ENCODE measurements at regions not wholly inside any gene's neighbourhood (a gene's known extent, or its start where the extent isn't known, plus 50 kb on each side); places are given as distances from the start of the nearest gene placed in this dataset.
"Not testable (repeated sequence)": the region's sequence is repeated elsewhere in the genome, so short reads cannot be mapped to it uniquely, and the experiment has no call there.

DNA sequence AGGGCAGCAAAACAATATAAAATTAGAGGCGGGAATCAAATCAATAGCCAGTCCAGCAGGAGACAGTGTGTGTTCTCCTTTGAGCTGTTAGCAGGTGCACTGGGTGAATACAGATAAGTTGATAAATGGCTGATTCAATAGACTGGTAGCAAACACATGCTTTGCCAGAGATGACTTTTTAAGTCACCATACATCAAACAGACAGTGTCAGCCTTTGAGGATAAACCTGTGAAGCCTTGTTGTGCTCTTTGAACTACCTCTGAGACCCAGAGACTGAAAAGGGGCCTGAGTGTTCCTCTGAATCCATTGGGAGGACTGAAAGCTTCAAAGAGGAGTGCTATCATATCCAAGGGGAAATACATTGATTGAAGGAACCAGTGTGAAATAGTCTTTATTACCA lies 301.9 kb downstream of the RASEF start:
- DNase-seq, result no peak

DNA sequence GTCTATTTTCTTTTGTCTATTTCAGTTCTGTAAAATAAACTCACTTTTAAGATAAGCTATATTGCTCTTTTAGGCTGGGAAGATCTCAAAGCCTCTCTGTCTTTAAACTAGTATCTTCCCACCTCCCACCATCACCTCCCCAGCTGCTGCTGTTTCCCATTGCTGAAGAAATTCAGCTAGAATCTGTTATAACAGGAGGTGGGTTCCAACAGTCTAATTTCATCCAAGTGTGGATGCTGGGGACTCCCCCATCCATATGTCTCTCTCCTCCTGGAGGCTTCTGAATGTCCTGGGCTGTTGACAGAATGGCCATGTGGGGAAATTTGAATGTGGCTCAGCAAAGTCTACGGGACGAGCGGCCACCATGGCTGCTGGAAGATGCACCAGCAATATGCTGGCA lies 301.0 kb downstream of the RASEF start:
- no peak for DNase-seq

DNA sequence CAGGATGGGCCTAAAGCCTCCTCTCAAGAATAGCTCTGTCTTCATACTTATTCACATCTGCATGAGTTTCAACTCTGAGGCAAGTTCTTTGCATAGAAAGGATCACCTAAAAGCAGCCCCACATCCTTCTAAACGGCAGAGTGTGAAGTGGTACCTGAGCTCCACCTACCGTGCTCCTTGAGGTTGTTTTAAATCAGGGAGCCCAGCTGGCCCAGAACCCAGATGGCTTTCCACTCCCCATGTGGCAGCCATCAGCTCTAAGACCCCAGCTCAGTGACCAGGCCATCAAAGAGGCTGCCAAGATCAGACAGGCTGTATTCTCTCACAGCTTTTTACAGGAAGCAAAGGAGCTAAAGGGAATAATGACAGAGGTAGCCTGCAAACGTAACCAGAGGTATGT lies 299.3 kb downstream of the RASEF start:
- DNase-seq, result no peak

- no peak for DNase-seq
Measured at GRCh38 chr9:82764061-82764668, 298.8 kb downstream of the RASEF start.

DNA sequence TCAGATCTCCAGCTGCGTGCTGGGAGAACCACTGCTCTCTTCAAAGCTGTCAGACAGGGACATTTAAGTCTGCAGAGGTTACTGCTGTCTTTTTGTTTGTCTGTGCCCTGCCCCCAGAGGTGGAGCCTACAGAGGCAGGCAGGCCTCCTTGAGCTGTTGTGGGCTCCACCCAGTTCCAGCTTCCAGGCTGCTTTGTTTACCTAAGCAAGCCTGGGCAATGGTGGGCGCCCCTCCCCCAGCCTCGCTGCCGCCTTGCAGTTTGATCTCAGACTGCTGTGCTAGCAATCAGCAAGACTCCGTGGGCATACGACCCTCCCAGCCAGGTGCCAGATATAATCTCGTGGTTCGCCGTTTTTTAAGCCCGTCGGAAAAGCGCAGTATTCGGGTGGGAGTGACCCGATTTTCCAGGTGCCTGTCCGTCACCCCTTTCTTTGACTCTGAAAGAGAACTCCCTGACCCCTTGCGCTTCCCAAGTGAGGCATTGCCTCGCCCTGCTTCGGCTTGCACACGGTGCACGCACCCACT lies 288.2 kb downstream of the RASEF start:
- DNase-seq, result not testable (repeated sequence)

DNA sequence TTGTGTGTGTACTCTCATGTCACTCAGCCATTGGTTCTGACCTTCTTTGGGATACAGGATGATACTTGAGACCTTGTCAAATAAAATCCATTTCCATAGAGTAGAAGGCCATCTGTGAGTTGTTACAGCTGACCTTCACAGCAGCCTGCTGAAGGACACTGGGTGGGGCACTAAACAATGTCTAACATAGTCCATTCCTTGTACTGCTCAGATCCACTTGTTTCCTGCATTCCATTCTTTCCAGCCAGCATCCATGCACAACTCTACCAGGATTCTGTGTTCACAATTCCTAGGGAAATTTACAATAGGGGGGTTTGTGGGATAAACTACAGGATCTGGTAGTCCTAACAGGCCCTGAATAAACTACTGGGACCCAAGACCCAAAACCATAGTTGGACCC lies 286.4 kb downstream of the RASEF start:
- no peak for DNase-seq

DNA sequence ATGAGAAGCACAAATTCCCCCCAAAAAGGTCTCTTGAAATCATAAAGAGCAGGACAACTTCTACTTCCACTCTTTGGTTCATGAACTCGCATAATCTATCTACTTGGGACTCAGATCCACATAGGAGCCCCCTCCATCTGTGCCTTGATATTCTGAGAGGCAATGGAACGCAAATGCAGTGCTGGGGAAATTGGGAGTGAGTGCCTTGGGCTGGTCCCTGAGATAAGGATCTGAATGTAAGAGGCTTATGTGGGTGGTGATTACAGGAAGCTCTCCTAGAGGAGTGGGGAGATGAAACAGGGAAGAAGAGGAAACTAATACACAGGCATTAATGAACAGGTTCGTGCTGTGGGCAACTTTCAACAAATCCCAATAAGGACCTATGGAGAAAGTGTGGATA lies 285.6 kb downstream of the RASEF start:
- no peak for DNase-seq

- DNase-seq, result not testable (repeated sequence)
Measured at GRCh38 chr9:82778923-82779322, 284.0 kb downstream of the RASEF start.

GRCh38 chr9:82780017-82780416 lies 282.9 kb downstream of the RASEF start:
- no peak for DNase-seq

DNA sequence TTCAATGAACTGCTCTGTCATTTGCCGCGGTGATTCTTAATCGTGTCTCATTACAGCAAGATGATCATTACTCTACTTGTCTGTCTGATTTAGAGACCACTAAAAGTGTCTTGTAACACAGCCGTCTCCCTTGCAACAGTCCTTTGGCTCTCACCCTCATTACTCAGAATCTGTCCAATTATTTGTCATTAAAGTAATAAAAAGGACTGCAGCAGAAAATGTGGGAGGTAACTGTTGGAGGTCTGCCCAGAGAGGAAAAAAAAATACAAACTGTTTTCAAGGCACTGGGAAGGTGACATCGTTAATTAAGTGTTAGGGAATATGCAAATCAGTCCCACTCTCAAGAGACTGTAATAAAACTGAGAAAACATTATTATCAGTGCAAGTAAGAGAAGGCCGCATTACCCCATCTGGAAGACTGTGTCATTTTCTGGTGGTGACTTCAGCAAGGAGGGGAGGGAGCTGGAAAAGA lies 281.0 kb downstream of the RASEF start:
- peak; percentile 76 for DNase-seq

GRCh38 chr9:82783045-82783444 lies 279.9 kb downstream of the RASEF start:
- DNase-seq, result no peak

DNA sequence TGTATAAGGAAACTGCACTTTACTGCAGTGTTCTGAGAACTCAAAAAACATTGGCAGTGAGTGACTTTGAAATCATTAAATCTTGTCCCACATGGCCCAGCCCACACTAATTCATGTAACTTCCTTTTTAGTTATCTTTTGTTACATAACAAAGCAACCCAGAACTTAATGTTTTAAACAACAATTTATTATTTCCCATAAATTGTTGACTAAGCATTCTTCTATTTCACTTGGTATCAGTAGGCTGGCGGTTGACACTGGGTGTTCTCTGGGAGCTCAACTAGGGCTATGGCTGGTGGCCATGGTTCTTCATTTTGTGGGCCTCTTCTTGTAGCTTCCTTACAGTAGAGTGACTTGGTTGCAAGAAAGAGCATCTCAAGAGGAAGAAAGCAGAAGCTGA lies 278.4 kb downstream of the RASEF start:
- DNase-seq, result no peak

DNA sequence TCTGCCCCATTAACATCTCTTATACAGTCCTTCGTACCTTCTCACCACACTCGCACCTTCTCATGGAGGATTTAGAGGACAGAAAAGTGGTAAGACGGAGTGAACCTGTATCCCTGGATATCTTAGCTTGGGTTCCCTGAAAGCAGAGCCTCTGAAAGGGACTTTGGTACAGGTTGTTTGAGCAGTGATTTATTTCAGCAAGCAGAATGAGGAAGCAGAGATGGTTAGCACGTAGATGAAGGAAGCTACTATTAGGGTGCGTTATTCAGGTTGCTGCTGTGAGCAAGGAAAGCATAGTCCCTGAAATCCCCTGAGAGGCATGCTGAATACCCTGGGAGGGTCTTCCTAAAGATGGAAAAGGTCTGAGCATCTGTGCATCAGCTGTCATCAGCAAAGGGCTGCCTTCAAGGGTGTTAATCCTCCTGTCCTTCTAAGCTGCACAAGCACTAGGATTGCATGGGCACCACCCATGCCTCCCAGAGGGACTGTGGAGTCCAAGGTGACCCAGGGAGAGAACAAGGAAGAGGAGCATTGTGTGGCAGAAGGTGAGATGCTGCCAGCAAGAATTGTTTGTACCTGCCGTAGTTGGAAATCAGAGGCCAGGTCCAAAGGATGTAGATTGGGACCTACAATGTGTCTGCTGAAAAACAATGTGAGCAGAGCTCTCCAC lies 273.7 kb downstream of the RASEF start:
- no peak for DNase-seq

DNA sequence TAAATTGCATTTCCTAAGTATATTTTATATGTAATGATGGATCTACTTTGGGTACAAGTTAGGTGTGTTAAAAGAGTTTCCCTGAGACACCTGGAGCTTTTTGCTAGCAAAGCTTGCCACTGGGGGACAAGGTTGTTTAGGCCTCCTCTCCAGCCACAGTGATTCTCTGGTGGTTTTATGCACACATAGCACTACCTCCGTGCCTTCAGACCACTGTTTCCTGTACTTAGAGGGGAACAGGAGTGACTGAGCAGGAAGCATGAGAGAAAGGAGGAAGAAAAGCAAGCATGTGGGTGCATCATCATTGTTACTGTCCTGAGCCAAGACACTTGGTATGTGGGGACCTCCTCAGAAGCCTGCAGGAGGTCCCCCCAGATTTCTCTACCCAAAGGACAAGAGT lies 272.1 kb downstream of the RASEF start:
- DNase-seq, result no peak

GRCh38 chr9:82791692-82792091 lies 271.2 kb downstream of the RASEF start:
- DNase-seq, result no peak

- peak; percentile 10 for DNase-seq
Measured at GRCh38 chr9:82797534-82797933, 265.4 kb downstream of the RASEF start.

GRCh38 chr9:82799286-82799685 lies 263.7 kb downstream of the RASEF start:
- no peak for DNase-seq

DNA sequence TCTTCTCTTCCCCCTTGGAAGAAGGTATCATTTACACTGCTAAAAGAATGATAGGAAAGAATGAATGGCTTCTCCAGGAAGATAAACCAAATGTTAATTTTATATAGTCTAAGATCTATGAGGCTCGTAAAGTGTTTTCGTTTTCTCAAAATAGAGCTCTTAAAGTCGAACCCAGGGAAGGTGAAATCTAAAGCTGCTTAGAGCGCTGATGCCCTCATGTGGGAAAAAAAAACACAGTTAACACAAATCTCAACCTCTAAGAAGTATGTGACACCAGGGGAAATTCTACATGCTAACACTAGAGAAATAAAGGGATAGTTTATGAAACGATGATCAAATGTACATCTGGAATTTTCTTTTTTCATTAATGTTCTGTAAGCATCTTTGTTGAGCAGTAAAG lies 257.9 kb downstream of the RASEF start:
- DNase-seq, result no peak

- no peak for DNase-seq
Measured at GRCh38 chr9:82808478-82808877, 254.5 kb downstream of the RASEF start.

DNA sequence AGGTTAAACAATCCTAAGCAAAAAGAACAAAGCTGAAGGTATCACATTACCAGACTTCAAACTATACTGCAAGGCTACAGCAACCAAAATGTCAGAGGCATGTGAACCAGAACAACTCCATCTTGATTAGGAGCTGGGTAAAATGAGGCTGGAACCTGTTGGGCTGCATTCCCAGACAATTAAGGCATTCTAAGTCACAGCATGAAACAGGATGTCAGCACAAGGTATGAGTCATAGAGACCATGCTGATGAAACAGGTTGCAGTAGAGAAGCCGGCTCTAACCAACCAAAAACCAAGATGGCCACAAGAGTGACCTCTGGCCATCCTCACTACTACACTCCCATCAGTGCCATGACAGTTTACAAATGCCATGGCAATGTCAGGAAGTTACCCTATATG lies 252.0 kb downstream of the RASEF start:
- DNase-seq, result no peak

- DNase-seq, result no peak
Measured at GRCh38 chr9:82819260-82819659, 243.7 kb downstream of the RASEF start.

DNA sequence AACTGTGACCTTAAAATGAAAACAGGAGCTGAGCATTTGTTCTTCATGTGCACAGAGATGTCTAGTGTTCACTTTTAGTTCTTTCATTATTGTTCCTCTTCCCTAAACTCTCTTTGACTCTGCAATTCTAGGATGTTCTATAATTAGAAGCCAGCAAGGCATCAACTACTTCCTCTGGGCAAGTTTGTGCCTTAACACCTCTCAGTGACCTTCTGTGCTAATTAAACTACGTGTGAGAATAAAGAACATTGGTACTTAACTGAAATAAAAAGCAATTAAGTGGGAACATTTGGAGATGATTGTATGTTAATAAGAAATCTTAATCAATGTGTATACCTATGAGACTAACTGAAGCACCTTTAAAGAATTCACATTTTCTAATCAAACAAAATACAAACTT lies 242.8 kb downstream of the RASEF start:
- DNase-seq, result no peak

GRCh38 chr9:82829818-82830217 lies 233.1 kb downstream of the RASEF start:
- no peak for DNase-seq

DNA sequence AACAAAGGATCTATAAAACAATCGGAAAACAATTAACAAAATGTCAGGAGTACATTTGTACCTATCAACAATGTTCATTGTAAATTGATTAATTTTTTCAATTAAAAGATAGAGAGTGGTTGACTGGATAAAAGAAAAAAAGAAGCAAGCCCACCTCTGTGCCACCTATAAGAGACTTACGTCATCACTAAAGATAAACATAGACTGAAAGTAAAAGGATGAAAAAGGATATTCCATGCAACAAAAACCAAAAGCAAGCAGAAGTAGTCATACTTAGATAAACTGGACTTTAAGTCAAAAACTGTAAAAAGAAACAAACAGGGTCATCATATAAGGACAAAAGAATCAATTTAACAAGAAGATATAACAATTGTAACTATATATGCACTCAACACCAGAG lies 197.4 kb downstream of the RASEF start:
- DNase-seq, result no peak

All from DMS 273 treated with DMSO at 0.1 percent for 48 hours (cell line).